ENCODE measurements at regions not wholly inside any gene's neighbourhood (a gene's known extent, or its start where the extent isn't known, plus 50 kb on each side); places are given as distances from the start of the nearest gene placed in this dataset.

DNA sequence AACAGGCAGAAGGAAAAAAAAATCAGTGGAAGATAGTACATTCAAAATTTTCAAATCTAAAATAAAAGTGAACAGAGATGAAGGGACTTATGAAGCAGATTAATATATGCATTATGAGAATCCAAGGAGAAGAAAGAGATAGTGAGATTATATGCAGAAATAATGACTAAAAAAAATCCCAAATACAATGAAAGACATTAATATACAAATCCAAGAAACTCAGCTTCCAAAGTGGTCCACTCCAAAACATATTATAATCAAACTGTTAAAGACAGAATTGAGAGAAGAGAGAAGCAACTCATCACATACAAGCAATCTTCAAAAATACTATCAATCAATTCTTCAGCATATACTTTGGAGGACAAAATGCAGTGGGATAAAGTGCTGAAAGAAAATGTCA, 73.5 kb upstream of the CARMIL1 start:
- TF ChIP-seq YY1 (IDR thresholded peaks at IDR 0.05; ENCODE audit: insufficient read depth, insufficient read length), result no peak
- no peak for TF ChIP-seq ZNF274 (IDR thresholded peaks at IDR 0.05; ENCODE audit: low read depth, low read length)
- TF ChIP-seq SUZ12 (IDR thresholded peaks at IDR 0.05; ENCODE audit: extremely low read depth, insufficient read depth, insufficient read length), result no peak
